ENCODE measurements at regions not wholly inside any gene's neighbourhood (a gene's known extent, or its start where the extent isn't known, plus 50 kb on each side); places are given as distances from the start of the nearest gene placed in this dataset.
"Not testable (repeated sequence)": the region's sequence is repeated elsewhere in the genome, so short reads cannot be mapped to it uniquely, and the experiment has no call there.

DNA sequence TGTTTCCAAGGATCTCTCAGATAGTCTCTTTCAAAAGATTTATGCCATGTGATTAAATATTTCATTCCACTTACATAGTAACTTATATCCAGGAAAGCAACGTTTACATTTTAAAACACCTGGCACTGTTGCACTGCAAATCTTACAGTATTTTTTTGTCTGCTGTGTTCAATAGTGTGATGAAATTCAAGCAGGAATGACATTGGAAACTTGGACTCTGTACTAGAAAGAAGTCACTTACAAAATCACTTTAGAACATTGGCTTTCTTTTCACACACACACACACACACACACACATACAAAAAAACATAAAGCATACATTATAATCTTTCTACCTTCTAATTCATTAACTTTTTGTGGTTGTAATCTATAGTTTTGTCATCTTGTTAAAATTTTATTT is 66.2 kb upstream of the USP15 start:
- H3K4me3 ChIP-seq, result no peak overlapping the region
- TF ChIP-seq, protein P1, sequence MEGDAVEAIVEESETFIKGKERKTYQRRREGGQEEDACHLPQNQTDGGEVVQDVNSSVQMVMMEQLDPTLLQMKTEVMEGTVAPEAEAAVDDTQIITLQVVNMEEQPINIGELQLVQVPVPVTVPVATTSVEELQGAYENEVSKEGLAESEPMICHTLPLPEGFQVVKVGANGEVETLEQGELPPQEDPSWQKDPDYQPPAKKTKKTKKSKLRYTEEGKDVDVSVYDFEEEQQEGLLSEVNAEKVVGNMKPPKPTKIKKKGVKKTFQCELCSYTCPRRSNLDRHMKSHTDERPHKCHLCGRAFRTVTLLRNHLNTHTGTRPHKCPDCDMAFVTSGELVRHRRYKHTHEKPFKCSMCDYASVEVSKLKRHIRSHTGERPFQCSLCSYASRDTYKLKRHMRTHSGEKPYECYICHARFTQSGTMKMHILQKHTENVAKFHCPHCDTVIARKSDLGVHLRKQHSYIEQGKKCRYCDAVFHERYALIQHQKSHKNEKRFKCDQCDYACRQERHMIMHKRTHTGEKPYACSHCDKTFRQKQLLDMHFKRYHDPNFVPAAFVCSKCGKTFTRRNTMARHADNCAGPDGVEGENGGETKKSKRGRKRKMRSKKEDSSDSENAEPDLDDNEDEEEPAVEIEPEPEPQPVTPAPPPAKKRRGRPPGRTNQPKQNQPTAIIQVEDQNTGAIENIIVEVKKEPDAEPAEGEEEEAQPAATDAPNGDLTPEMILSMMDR (IDR thresholded peaks at IDR 0.05), result no peak
- H3K27ac ChIP-seq, result no peak overlapping the region
- intact Hi-C loops (cut with DNase I), result no loop called here
- peaks cover 10% of the 10 kb centered on the region for H3K4me1 ChIP-seq
- no peak for DNase-seq
- no peaks in the 10 kb centered on the region for H3K9me3 ChIP-seq
- no peak overlapping the region for H3K9ac ChIP-seq (ENCODE audit: low read depth in 2 of 2, low read length in 2 of 2)
- H3K36me3 ChIP-seq, result no peaks in the 10 kb centered on the region
- peaks cover 25% of the 10 kb centered on the region for H3K27me3 ChIP-seq

DNA sequence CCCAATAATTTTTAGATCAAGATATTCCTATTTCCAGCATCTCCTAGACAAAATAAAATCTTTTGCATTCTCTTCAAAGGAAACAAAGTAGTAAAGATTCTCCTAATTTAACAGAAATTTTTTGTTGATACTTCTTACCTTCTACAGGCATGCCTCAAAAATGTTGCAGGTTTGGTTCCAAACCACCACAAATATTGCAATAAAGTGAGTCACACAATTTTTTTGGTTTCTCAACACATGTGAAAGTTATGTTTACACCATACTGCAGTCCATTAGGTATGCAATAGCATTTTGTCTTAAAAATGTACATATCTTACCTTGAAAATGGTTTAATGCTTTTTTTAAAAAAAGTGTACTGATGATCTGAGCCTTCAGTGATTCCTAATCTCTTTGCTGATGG is 65.6 kb upstream of the USP15 start:
- intact Hi-C loops (cut with DNase I), result no loop called here
- TF ChIP-seq, protein P1 (IDR thresholded peaks at IDR 0.05), result no peak
- Histone ChIP-seq H3K9me3 (no peaks in the 10 kb centered on the region), H3K36me3 (no peaks in the 10 kb centered on the region), H3K4me3 (no peak overlapping the region), H3K27me3 (peaks cover 25% of the 10 kb centered on the region), H3K27ac (no peak overlapping the region), H3K9ac (ENCODE audit: low read depth in 2 of 2, low read length in 2 of 2) (no peak overlapping the region), H3K4me1 (peaks cover 10% of the 10 kb centered on the region)
- no peak for DNase-seq

DNA sequence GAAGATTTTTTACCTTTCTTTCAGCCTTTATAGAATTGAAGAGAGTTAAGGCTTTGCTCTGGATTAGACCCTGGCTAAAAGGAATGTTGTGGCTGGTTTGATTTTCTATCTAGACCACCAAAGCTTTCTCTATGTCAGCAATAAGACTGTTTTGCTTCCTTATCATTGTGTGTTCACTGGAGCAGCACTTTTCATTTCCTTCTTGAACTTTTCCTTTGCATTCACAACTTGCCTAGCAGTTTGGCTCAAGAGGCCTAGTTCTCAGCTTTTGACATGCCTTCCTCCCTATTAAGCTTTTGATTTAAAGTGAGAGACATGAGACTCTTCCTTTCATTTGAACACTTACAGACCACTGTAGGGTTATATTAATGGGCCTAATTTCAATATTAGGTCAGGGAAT is 64.1 kb upstream of the USP15 start:
- TF ChIP-seq, protein P1 (IDR thresholded peaks at IDR 0.05), result no peak
- no peak overlapping the region for H3K27ac ChIP-seq
- intact Hi-C loops (cut with DNase I), result no loop called here
- no peaks in the 10 kb centered on the region for H3K9me3 ChIP-seq
- H3K27me3 ChIP-seq, result peaks cover 13% of the 10 kb centered on the region
- no peak for DNase-seq
- no peaks in the 10 kb centered on the region for H3K36me3 ChIP-seq
- H3K4me1 ChIP-seq, result peaks cover 10% of the 10 kb centered on the region
- no peak overlapping the region for H3K4me3 ChIP-seq
- no peak overlapping the region for H3K9ac ChIP-seq (ENCODE audit: low read depth in 2 of 2, low read length in 2 of 2)

DNA sequence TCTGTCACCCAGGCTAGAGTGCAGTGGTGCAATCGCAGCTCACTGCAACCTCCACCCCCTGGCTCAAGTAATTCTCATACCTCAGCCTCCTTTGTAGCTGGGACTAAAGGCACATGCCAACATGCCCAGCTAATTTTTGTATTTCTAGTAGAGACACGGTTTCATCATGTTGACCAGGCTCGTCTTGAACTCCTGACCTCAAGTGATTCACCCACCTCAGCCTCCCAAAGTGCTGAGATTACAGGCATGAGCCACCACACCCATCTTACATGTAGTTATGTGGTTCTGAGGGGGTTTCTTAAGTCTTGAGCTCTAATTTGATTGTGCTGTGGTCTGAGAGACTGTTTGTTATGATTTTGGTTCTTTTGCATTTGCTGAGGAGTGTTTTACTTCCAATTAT is 57.3 kb upstream of the USP15 start:
- H3K27ac ChIP-seq; H3K4me3 ChIP-seq; H3K4me1 ChIP-seq; H3K9ac ChIP-seq (ENCODE audit: low read depth in 2 of 2, low read length in 2 of 2); H3K9me3 ChIP-seq; intact Hi-C loops (cut with DNase I); H3K27me3 ChIP-seq; H3K36me3 ChIP-seq; DNase-seq: not testable (repeated sequence)

DNA sequence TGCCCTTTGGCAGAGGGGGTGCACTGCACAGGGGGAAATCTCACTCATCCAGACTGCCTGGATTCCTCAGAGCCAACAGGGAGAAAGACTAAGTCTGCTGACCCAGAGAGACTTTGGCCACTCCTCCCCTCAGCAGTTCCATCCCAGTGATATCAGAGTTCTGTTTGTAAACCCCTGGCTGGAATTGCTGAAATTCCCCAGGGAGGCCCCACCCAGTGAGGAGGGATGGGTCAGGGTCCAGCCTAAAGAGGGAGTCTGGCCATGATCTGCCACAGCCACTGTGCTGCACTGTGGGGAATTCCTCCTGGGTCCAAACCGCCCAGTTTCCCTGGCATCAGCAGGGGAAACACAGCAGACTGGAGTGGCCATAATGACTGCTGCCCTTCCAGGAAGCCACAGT is 54.9 kb upstream of the USP15 start:
- H3K36me3 ChIP-seq, result no peaks in the 10 kb centered on the region
- H3K9me3 ChIP-seq, result no peaks in the 10 kb centered on the region
- intact Hi-C loops (cut with DNase I), result no loop called here
- H3K4me1 ChIP-seq, result no peaks in the 10 kb centered on the region
- H3K4me3 ChIP-seq, result no peak overlapping the region
- no peaks in the 10 kb centered on the region for H3K27me3 ChIP-seq
- no peak for DNase-seq
- no peak overlapping the region for H3K27ac ChIP-seq
- no peak overlapping the region for H3K9ac ChIP-seq (ENCODE audit: low read depth in 2 of 2, low read length in 2 of 2)
- TF ChIP-seq, protein P1 (IDR thresholded peaks at IDR 0.05), result no peak

DNA sequence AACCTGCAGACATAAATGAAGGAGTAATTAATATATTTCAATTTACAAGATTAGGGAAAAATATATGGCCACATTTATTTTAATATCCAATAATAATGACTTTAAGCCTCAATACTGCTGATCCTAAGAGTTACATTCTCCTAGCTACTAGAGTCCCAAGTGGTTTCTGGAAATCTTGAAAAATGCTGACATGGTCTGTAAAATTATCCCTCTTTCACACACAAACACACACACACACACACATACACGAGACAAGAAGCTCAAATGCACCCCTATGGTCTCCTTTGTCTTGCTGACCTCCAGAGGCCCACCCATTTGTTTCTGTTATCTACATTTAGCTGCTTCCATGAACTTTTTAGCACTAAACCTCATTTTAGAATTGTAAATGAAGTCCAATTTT is 53.0 kb upstream of the USP15 start:
- Histone ChIP-seq H3K36me3 (no peaks in the 10 kb centered on the region), H3K9me3 (no peaks in the 10 kb centered on the region), H3K9ac (ENCODE audit: low read depth in 2 of 2, low read length in 2 of 2) (no peak overlapping the region), H3K27me3 (no peaks in the 10 kb centered on the region), H3K4me3 (no peak overlapping the region), H3K4me1 (no peaks in the 10 kb centered on the region), H3K27ac (no peak overlapping the region)
- TF ChIP-seq, protein P1 (IDR thresholded peaks at IDR 0.05), result no peak
- intact Hi-C loops (cut with DNase I), result no loop called here
- DNase-seq, result no peak

All from colonic mucosa (tissue), 4 donors.